MM.1S (cell line): ENCODE measurements at regions not wholly inside any gene's neighbourhood (a gene's known extent, or its start where the extent isn't known, plus 50 kb on each side); places are given as distances from the start of the nearest gene placed in this dataset.

Experiments
- EZH2 ChIP-seq: fragments of 300-600 bp; sonication (generic); optimal IDR thresholded peaks from 2 replicates; pipeline ENCODE3; 2017; ENCODE audit warnings: low read depth, mild to moderate bottlenecking, antibody characterized with exemption, low read length, mixed read lengths
- EZH2phosphoT487 ChIP-seq: fragments of 300-600 bp; sonication (generic); IDR thresholded peaks from 2 replicates; pipeline ENCODE4 v1.6.1; 2018; ENCODE audit warnings: antibody characterized with exemption, low read length
- TF ChIP-seq, protein P1 (sequence below): fragments of 300-600 bp; sonication (generic); IDR thresholded peaks from 2 replicates; pipeline ENCODE4 v1.5.1; 2016; ENCODE audit warnings: antibody characterized with exemption, low read length, mixed read lengths

DNA sequence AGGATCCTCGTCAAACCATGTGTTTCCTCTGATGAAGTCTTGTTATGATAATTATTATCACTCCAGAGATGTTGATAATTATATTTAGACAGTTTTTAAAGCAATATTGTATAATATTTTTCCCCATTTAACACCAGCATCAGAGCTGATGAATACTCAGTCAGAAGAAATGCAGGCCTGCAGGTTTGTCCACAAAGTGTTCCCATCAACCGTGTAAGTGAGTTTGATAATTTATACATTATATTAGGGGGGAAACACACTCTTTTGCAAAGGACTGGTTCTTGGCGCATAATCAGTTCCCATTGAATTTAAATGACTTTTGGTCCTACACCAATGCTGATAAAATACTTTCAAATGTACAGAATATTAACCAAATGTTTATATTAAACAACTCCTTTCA lies 454.8 kb downstream of the TOX3 start:
- TF ChIP-seq, protein P1, sequence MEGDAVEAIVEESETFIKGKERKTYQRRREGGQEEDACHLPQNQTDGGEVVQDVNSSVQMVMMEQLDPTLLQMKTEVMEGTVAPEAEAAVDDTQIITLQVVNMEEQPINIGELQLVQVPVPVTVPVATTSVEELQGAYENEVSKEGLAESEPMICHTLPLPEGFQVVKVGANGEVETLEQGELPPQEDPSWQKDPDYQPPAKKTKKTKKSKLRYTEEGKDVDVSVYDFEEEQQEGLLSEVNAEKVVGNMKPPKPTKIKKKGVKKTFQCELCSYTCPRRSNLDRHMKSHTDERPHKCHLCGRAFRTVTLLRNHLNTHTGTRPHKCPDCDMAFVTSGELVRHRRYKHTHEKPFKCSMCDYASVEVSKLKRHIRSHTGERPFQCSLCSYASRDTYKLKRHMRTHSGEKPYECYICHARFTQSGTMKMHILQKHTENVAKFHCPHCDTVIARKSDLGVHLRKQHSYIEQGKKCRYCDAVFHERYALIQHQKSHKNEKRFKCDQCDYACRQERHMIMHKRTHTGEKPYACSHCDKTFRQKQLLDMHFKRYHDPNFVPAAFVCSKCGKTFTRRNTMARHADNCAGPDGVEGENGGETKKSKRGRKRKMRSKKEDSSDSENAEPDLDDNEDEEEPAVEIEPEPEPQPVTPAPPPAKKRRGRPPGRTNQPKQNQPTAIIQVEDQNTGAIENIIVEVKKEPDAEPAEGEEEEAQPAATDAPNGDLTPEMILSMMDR: no peak
- TF ChIP-seq EZH2: no peak
- TF ChIP-seq EZH2phosphoT487: no peak
